ENCODE measurements at regions not wholly inside any gene's neighbourhood (a gene's known extent, or its start where the extent isn't known, plus 50 kb on each side); places are given as distances from the start of the nearest gene placed in this dataset.

DNA sequence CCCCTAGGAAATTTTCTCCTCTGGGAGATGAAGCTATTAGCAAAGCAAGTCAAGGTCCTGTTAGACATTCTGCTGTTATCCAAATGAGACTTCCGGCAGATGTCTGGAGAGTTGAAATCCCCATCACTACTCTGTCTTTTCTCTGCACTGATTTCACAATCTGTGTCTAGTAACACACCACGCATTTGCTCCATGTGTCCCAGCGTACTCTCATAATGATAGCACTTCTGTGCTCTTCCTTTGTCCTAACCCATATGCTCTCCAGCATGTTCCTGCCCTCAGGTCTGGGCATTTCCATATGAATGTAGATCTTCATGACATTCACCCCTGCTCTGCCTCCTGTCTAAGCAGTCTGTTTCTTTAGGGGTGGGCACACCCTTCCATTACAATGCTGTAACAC, 1949.0 kb upstream of the WWC1 start:
- BruUV-seq (replicated peaks) = no TSS peak
- no peak overlapping the region for H3K4me3 Mint-ChIP-seq (ENCODE audit: unreplicated experiment)
- H3K27me3 Mint-ChIP-seq (ENCODE audit: insufficient read depth, unreplicated experiment) = no peaks in the 10 kb centered on the region
- H3K36me3 Mint-ChIP-seq (ENCODE audit: insufficient read depth, unreplicated experiment) = no peaks in the 10 kb centered on the region
- no peak for DNase-seq (ENCODE audit: unreplicated experiment)
- CTCF ChIA-PET = interaction anchor here (0.7 to 0.9 kb wide), 3 partner anchors 16 to 35 kb away, joined by 3 read pairs; no protein-coding TSS in a partner anchor
- no peaks in the 10 kb centered on the region for H3K9me3 Mint-ChIP-seq (ENCODE audit: unreplicated experiment)
- TF ChIP-seq, protein P1, sequence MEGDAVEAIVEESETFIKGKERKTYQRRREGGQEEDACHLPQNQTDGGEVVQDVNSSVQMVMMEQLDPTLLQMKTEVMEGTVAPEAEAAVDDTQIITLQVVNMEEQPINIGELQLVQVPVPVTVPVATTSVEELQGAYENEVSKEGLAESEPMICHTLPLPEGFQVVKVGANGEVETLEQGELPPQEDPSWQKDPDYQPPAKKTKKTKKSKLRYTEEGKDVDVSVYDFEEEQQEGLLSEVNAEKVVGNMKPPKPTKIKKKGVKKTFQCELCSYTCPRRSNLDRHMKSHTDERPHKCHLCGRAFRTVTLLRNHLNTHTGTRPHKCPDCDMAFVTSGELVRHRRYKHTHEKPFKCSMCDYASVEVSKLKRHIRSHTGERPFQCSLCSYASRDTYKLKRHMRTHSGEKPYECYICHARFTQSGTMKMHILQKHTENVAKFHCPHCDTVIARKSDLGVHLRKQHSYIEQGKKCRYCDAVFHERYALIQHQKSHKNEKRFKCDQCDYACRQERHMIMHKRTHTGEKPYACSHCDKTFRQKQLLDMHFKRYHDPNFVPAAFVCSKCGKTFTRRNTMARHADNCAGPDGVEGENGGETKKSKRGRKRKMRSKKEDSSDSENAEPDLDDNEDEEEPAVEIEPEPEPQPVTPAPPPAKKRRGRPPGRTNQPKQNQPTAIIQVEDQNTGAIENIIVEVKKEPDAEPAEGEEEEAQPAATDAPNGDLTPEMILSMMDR (IDR thresholded peaks at IDR 0.05; ENCODE audit: unreplicated experiment) = no peak
- intact Hi-C loops (cut with micrococcal nuclease) = no loop called here
- POLR2A ChIA-PET = interaction anchor here (0.6 to 0.8 kb wide), 2 partner anchors 12 to 32 kb away, joined by 3 read pairs; no protein-coding TSS in a partner anchor
- peaks cover 11% of the 10 kb centered on the region for H3K4me1 Mint-ChIP-seq (ENCODE audit: insufficient read depth, unreplicated experiment)
- no peak overlapping the region for H3K27ac Mint-ChIP-seq (ENCODE audit: low read depth, unreplicated experiment)

DNA sequence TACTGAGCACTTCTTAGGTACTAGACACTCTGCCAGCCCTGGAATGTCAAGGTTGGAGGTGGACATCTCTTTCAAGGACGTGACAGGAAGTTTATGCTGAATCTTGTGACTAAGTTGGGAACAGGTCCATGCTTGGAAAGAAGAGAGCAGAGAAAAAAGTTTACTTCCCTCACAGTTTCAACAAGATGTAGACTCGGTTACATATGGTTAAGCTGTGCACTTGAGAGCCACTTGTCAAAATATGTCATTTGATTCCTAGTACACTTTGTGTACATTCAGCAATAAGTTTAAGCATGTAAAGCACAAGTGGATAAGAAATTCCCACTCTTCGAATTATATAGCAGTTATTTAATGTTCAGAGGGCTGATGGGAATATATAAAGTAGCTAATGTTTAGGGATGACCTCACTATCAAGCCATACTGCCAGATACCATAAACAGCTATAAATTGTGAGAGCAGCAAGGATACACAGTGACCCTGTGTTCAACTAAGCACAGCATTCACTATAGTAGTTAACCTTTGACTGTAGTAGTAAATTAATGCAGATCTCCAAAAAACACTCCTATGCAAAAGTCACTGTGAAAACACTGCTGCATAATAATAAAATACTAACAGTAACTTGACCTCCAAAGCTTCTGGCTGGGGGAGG, 1944.6 kb upstream of the WWC1 start:
- Mint-ChIP-seq H3K4me3 (ENCODE audit: unreplicated experiment) (no peak overlapping the region), H3K36me3 (ENCODE audit: insufficient read depth, unreplicated experiment) (no peaks in the 10 kb centered on the region), H3K27ac (ENCODE audit: low read depth, unreplicated experiment) (no peak overlapping the region), H3K27me3 (ENCODE audit: insufficient read depth, unreplicated experiment) (no peaks in the 10 kb centered on the region), H3K4me1 (ENCODE audit: insufficient read depth, unreplicated experiment) (no peaks in the 10 kb centered on the region), H3K9me3 (ENCODE audit: unreplicated experiment) (no peaks in the 10 kb centered on the region)
- BruUV-seq (replicated peaks) = no TSS peak
- no peak for DNase-seq (ENCODE audit: unreplicated experiment)
- intact Hi-C loops (cut with micrococcal nuclease) = no loop called here
- ChIA-PET CTCF (interaction anchor here (0.5 to 0.7 kb wide), 2 partner anchors 21 to 32 kb away, joined by 3 read pairs; no protein-coding TSS in a partner anchor), POLR2A (interaction anchor here (0.8 kb wide), 1 partner anchor 21 kb away, joined by 3 read pairs; no protein-coding TSS in a partner anchor)
- TF ChIP-seq, protein P1 (IDR thresholded peaks at IDR 0.05; ENCODE audit: unreplicated experiment) = no peak

GRCh38 chr5:166349046-166349445, 1942.4 kb upstream of the WWC1 start:
- no peak overlapping the region for H3K27ac Mint-ChIP-seq (ENCODE audit: low read depth, unreplicated experiment)
- POLR2A ChIA-PET = interaction anchor here (0.9 kb wide), 1 partner anchor 750 kb away, joined by 4 read pairs; no protein-coding TSS in a partner anchor
- intact Hi-C loops (cut with micrococcal nuclease) = no loop called here
- no peaks in the 10 kb centered on the region for H3K27me3 Mint-ChIP-seq (ENCODE audit: insufficient read depth, unreplicated experiment)
- no TSS peak for BruUV-seq (replicated peaks)
- CTCF ChIA-PET = no interaction called here
- no peaks in the 10 kb centered on the region for H3K36me3 Mint-ChIP-seq (ENCODE audit: insufficient read depth, unreplicated experiment)
- H3K9me3 Mint-ChIP-seq (ENCODE audit: unreplicated experiment) = no peaks in the 10 kb centered on the region
- no peak overlapping the region for H3K4me3 Mint-ChIP-seq (ENCODE audit: unreplicated experiment)
- TF ChIP-seq, protein P1 (IDR thresholded peaks at IDR 0.05; ENCODE audit: unreplicated experiment) = no peak
- DNase-seq (ENCODE audit: unreplicated experiment) = no peak
- H3K4me1 Mint-ChIP-seq (ENCODE audit: insufficient read depth, unreplicated experiment) = no peaks in the 10 kb centered on the region

DNA sequence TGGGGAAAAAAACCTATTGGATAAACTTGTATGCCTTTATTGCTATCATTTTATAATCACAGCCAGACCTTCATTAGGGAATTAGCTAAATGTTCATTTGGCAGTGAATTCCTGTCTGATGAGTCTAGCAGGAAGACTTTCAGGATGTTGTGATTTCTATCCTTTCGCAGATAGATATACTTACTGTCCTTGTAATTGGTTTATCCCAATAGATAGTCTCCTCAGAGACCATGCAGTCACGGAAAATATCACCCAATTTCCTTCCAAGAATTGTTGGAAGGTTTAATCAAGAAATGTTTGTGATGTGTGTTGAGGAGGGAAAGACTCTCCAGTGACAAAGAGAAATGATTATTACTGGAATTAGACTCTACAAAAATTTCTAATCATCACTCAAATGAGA, 1937.9 kb upstream of the WWC1 start:
- no peaks in the 10 kb centered on the region for H3K27me3 Mint-ChIP-seq (ENCODE audit: insufficient read depth, unreplicated experiment)
- H3K9me3 Mint-ChIP-seq (ENCODE audit: unreplicated experiment) = peaks cover 7% of the 10 kb centered on the region
- TF ChIP-seq, protein P1 (IDR thresholded peaks at IDR 0.05; ENCODE audit: unreplicated experiment) = no peak
- no TSS peak for BruUV-seq (replicated peaks)
- intact Hi-C loops (cut with micrococcal nuclease) = no loop called here
- H3K4me3 Mint-ChIP-seq (ENCODE audit: unreplicated experiment) = no peak overlapping the region
- ChIA-PET POLR2A (no interaction called here), CTCF (no interaction called here)
- no peaks in the 10 kb centered on the region for H3K4me1 Mint-ChIP-seq (ENCODE audit: insufficient read depth, unreplicated experiment)
- no peak for DNase-seq (ENCODE audit: unreplicated experiment)
- H3K27ac Mint-ChIP-seq (ENCODE audit: low read depth, unreplicated experiment) = no peak overlapping the region
- no peaks in the 10 kb centered on the region for H3K36me3 Mint-ChIP-seq (ENCODE audit: insufficient read depth, unreplicated experiment)

Data from MCF 10A (cell line).